GM12864 (cell line): ENCODE measurements at regions not wholly inside any gene's neighbourhood (a gene's known extent, or its start where the extent isn't known, plus 50 kb on each side); places are given as distances from the start of the nearest gene placed in this dataset.

Experiments used
- DNase-seq: peaks from one replicate; pipeline ENCODE4 v3.0.0-alpha.2; 2011; ENCODE audit warnings: low read depth
- H3K4me3 ChIP-seq: 2 replicates; pipeline ENCODE4 v1.5.1; 2011; ENCODE audit warnings: mild to moderate bottlenecking, low read depth, low read length, control low read depth
- TF ChIP-seq, protein P1 (sequence below): IDR thresholded peaks from 2 replicates; pipeline ENCODE4 v1.5.1; 2011; ENCODE audit warnings: low read depth, mild to moderate bottlenecking, moderate library complexity, low read length, control low read depth, inconsistent platforms; ENCODE audit errors: missing control alignments

DNA sequence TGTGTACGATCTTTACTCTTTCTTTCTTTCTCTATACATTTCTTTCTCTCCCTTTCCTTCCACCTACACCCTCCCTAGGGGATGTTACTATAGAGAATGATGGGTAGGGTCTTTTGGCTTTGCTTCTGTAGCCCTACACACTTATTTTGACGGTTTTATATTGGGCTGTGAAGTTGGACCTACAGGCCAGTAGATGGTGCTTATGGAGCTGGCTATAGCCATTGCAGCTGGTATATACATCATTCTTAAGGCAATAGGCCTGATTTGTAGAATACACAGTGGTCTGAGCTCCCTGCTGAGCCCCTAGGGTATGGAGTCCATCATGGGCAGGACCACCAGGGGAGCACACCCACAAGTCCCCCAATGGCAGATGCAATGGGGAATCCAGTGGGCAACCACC is 1869.7 kb downstream of the STIM2 start:
- no peak overlapping the region for H3K4me3 ChIP-seq
- DNase-seq: no peak
- TF ChIP-seq, protein P1, sequence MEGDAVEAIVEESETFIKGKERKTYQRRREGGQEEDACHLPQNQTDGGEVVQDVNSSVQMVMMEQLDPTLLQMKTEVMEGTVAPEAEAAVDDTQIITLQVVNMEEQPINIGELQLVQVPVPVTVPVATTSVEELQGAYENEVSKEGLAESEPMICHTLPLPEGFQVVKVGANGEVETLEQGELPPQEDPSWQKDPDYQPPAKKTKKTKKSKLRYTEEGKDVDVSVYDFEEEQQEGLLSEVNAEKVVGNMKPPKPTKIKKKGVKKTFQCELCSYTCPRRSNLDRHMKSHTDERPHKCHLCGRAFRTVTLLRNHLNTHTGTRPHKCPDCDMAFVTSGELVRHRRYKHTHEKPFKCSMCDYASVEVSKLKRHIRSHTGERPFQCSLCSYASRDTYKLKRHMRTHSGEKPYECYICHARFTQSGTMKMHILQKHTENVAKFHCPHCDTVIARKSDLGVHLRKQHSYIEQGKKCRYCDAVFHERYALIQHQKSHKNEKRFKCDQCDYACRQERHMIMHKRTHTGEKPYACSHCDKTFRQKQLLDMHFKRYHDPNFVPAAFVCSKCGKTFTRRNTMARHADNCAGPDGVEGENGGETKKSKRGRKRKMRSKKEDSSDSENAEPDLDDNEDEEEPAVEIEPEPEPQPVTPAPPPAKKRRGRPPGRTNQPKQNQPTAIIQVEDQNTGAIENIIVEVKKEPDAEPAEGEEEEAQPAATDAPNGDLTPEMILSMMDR: no peak

DNA sequence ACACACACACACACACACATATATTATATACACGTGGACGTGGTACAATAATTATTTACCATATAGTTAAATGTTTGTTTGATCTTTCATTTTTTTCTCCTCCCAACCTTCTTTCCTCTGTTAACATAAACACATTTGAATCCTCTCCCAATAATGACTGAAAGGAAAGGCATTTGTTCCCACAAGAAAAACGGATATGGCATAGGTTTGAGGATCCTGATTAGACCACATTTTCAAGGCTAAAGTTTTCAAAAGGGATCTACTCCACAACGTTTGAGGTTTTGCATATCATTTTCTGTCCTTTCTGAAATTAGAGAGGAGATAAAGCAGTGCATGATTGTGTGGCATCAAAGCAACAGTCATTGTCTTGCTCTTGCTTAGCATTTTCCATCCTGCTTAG is 1883.4 kb downstream of the STIM2 start:
- H3K4me3 ChIP-seq: no peak overlapping the region
- no peak for DNase-seq
- TF ChIP-seq, protein P1: no peak

DNA sequence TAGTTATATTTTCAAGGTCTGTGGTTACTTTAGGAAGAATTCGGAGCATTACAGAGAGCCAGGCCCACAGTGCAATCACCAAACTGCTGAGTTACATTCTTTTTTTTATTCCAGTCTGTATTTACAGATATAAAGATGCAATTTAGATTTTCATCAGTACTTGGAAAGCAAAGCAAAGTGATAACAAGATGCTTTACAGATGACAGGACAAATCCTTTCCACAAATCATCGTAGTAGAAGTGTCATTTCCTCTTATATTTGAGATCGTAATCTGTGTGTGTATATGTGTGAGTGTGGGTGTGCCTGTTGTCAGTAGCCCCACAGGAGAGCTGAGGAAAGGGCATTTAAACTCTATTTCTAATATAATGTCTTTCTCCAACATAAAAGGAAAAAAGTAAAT is 1893.7 kb downstream of the STIM2 start:
- H3K4me3 ChIP-seq: no peak overlapping the region
- DNase-seq: no peak
- TF ChIP-seq, protein P1: no peak

DNA sequence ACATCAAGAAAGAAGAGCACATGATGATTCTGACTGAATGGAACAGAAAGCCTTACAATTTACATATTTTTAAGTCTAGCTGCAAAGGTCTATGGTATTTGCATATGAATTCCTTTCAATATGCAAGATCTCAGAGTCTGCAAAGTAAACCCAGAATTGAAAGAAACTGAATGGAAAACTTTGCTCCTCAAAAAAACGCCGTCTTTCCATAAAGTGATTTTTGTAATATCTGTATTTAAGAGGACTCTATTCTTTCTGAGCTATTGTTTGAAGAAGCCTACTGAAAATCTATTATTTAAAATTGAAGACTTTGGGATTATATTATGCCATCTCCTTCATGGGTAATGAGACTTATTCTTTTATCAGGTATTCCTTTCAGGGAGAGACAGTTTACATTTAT is 1894.4 kb downstream of the STIM2 start:
- TF ChIP-seq, protein P1: no peak
- H3K4me3 ChIP-seq: no peak overlapping the region
- DNase-seq: no peak

DNA sequence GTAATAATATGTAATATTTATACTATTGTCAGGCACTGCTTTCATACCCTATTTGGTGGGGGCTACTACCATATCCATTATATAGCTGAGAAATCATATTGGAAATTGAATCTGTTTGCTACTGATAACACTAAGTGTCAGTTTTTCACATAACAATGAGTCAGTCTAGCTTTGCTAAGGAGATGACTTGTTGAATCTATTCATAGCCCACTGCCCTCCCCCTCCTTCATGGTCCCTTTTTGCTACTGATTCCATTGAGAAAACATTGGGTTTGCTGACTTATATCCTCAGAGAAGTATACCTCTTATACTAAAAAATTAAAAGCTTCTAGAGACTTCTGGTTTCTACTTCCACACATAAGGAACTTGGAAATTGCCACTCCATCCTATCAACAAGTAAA is 1898.4 kb downstream of the STIM2 start:
- DNase-seq: no peak
- TF ChIP-seq, protein P1: no peak
- H3K4me3 ChIP-seq: no peak overlapping the region

DNA sequence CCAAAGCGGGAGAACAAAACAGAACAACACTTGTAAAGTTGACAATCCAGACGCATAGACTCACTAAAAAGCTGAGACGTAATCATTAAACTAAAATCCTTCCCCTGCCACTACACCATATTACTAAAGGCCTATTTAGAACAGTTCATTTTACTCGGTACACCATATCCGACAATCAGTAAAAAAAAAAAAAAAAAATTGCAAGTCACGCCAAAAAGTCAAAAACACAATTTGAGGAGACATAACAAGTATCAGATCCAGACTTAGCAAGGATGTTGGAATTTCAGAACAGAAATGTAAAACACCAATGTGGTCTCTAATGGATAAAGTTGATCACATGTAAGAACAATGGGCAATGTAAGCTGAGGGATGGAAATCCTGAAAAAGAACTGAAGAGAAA is 1899.4 kb downstream of the STIM2 start:
- TF ChIP-seq, protein P1: no peak
- no peak for DNase-seq
- no peak overlapping the region for H3K4me3 ChIP-seq

DNA sequence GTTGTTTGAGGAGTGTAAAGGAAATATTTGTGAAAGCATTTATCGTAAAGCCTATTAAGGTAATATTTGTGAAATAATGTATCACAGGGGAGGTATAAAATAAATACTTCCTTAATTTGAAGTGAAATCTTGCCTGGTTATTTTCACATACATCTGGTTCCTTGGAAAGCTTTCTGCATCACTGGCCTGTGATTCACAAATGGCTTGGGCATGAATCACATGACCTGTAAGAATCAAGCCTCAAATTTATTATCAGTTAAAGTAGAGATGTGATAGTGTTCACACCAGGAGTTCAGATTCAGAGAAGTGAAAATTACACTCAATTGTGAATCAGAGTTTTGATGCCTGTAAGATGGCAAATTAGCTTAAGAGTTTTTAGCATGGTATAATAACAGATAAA is 1911.4 kb downstream of the STIM2 start:
- DNase-seq: no peak
- H3K4me3 ChIP-seq: no peak overlapping the region
- TF ChIP-seq, protein P1: no peak
